Kidney tubule cell (primary cell): ENCODE measurements at regions not wholly inside any gene's neighbourhood (a gene's known extent, or its start where the extent isn't known, plus 50 kb on each side); places are given as distances from the start of the nearest gene placed in this dataset.
"Not testable (repeated sequence)": the region's sequence is repeated elsewhere in the genome, so short reads cannot be mapped to it uniquely, and the experiment has no call there.

Experiments used
- DNase-seq: peaks from one replicate; pipeline ENCODE4 v3.0.0-alpha.2; 2018; ENCODE audit warnings: low spot score

DNA sequence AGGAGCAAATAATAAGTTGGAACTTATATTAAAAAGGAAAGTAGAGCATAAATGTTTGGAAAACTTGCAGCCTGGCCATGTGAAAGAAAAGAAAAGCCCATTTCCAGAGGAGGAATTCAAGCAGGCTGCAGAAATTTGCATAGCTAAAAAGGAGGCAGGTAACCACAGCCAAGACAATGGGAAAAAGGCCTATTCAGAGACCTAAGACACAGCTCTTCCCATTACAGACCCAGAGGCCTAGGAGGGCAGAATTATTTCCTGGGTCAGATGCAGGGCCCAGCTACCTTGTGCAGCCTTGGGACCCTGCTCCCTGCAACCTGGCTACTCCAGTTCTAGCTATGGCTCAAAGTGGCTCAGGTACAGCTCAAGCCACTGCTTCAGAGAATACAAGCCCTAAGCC lies 234.6 kb upstream of the BCHE start:
- DNase-seq, result no peak

DNA sequence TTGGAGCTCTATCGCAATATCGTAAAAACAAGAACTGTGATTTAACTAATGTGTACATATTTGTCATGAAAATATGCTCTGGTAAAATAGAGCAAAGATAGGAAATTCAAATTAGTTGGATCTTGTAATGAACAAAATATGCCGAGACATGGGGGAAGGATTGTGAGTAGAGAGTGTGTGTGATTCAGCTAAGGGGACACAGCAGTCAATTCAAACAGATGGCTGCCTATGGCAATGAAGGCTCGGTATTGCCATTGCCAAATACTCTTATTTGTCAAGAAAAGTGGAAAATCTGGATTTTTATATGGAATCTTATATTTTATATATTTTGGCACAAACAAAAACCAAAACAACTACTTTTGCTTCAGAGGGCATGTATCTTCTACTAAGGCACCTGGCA lies 227.3 kb upstream of the BCHE start:
- no peak for DNase-seq

DNA sequence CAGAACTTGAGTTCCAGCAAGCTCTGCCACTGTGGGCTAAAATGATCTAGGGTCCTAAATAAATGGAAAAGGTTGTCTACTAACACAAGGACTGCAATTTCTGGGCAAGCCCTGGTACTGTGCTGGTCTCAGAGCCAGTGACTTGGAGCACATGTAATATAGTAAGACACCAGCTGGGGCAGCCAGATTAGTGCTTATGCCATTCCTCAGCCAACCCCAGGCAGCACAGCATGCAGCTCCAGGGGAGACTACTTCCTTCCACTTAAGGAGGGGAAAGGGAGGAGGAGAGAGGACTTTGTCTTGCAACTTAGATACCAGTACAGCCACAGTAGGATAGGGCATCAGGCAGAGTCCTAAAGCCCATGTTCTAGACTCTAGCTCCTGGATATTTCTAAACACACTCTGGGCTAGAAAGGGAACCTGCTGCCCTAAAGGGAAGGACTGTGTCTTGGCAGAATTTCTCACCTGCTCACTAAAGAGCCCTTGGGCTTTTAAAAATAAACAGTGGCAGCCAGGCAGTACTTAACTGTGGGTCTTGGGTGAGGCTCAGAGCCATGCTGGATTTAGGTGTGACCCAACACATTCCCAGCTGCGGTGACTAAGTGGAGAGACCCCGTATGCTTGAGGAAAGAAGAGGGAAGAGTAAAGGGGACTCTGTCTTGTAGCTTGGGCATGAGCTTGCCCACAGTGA lies 223.7 kb upstream of the BCHE start:
- no peak for DNase-seq

DNA sequence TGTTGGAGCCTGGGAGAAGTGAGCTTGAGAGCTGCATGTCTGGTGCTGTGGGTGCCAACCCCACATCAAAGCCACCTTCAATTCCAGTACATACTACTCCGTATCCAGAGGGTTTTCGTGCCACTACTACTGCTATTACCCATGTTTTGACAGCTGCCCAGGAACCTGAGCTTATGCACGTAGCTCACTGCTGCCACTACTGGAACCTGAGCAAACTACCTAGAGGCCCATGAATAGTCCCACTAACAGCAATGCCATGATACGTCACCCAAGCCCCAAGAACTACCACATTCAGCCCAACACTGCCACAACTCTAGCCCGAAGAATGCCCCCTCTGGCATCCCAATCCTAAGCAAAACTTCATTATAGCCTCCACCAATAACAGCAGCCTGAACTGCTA lies 215.2 kb upstream of the BCHE start:
- no peak for DNase-seq

DNA sequence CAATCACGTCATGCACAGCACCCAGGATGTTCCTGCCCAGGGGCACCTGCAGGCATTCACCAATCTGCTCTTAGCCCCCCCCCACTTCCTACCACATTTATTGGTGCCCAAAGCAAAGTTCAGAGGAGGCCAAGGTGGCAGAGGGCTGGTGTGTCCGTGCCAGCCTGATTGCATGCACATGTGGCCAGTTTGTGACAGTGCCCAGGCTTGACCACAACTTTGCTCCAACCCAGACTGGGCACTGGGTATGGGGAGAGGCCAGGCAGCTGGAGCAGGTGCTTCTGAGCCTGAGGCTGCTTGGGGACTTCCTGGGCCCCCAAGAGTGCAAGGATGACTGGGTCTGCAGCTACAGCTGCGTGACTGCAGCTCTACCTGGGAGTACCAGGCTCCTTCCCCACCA lies 192.3 kb upstream of the BCHE start:
- DNase-seq, result no peak

DNA sequence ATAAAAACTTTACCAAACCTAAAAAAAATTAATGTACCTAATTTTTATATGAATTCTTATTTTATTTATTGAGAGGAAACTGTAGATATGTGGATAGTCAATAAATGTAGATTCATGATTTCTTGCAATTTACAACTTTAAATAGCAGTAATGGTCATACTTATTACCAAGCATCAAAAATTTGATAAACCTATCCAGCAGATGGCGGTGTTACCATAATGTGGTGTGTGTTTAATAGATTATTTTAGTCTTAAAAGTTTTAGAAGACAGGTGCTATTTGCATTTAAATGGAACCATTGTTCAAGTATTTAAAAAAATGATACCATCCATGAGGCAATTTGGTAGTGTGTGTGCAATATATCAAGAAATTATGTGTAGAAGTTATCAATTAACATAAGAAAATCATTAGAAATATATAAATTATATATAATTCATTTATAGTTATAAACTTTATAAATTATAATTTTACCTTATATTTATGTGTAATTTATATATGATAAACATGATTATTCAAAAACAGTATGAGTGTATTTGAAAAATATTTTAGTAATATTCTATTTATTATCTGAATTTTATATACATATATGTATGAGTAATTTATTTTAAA lies 176.0 kb upstream of the BCHE start:
- peak; percentile 50 for DNase-seq

DNA sequence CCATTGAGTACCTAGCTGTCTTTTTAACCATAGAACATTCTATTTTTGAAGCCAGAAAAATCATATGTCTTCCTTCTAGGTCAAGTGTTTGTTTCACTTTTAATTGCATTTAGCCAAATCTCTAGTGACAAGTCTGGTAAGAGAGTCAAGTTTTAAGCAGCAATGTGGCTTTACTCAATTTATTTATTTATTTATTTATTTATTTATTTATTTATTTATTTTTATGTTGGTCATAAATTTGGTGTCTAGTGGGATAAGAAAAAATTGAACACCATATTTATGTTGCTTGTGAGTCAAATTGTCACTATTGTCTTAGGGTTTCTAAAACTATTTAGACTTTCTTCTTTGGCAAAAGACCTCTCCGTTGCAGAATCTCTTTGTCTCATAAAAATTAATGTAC lies 174.5 kb upstream of the BCHE start:
- DNase-seq, result no peak

DNA sequence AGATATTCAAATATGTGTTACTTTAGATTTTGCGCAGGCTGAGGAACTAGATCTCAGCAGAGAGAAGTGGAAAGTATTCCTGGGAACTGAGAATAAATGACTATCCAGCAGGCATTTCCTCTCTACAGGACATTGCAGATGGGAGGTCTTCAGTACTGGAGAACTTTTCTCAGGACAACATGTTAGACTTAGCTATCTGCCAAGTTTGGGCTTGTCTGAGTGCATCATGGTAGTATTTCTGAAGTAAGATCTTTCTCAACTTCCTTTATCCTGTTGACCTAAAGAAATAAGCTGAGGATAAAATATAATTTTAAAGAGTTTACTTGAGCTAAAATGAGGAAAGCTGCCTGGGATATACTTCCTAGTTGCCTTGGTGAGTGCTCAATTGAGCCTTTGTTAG lies 167.9 kb upstream of the BCHE start:
- no peak for DNase-seq

DNA sequence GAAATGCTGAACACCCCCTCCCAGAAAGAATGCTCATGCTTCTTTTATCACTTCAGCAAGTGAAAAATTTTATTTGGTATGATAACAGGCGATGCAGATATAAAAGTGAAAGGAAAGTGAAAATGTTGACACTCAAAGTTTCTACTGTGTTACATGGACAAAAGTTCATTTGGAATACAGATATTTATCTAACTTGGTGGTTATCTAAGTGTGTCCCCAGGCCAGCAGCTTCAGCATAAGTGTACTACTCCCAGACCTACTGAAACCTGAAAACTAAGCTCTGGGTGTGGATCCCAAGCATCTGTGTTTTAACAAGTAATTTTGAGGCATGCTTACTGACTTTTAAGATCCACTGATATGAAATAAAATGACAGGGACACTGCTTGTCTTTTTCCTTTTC lies 157.1 kb upstream of the BCHE start:
- no peak for DNase-seq

DNA sequence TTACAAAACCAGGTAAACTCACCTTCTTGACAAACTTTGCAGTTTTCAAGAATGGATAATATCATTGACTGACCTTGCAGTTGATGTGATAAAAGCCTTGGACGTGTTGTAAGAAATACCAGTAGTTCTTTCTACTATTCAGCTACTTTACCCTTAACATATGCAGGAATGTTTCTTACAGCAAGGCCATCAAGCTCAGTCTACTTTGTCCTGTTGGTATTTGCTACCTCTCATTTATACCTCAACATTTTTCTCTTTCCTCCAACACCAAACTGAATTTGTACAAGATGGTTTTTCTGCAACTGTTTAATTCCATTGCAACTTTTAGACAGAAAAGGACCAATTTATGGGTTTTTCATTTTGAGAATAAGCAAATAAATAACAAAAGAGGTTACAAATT lies 147.4 kb upstream of the BCHE start:
- DNase-seq, result no peak

DNA sequence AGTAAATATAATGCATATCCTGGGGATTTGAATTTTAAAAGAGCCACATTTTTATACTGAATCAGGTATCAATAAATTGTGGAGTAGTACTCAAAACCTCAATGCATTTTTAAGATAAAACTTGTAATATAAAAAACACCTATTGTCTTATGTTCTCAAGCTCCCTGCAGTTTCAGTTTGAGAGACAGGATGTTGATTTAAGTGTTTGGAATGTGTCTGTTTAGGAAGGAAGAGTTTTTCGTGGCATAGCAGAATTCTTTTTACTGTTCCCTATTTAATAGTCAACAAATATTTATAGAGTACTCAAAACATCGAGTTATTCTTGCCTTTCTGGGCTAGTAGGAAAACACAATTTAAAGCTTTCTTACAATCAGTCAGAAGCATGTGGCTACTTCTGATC lies 146.1 kb upstream of the BCHE start:
- DNase-seq, result peak; percentile 12

DNA sequence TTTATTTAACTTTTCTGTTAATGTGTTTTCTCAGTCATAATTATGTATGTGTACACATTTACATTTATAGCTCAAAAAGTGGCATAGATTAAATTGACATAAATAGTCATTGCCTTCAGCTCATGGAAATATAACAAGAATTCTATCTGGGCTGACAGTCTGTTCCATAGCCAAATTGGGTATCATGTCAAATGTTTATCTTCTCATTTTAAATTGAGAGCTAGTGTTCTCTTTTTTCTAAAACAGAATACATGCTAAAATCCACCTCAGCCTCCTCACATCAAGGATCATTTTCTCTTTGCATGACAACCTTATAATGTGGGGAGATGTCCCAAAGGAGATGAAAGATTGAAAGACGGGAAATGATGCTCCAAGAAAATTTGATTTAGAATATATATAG lies 144.1 kb upstream of the BCHE start:
- DNase-seq, result no peak

DNA sequence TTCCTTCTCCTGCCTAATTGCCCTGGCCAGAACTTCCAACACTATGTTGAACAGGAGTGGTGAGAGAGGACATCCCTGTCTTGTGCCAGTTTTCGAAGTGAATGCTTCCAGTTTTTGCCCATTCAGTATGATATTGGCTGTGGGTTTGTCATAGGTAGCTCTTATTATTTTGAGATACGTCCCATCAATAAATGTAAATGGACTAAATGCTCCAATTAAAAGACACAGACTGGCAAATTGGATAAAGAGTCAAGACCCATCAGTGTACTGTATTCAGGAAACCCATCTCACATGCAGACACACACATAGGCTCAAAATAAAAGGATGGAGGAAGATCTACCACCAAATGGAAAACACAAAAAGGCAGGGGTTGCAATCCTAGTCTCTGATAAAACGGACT lies 123.6 kb upstream of the BCHE start:
- DNase-seq, result not testable (repeated sequence)

DNA sequence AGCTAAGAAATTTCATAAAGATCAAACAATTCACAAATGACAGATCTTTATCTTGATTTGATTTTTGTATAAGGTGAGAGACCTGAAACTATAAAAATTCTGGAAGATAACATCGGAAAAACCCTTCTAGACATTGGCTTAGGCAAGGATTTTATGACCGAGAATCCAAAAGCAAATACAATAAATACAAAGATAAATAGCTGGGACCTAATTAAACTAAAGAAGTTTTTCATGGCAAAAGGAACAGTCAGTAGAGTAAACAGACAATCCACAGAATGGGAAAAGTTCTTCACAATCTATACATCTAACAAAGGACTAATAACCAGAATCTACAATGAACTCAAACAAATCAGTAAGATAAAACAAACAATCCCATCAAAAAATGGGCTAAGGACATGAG lies 116.9 kb upstream of the BCHE start:
- no peak for DNase-seq

DNA sequence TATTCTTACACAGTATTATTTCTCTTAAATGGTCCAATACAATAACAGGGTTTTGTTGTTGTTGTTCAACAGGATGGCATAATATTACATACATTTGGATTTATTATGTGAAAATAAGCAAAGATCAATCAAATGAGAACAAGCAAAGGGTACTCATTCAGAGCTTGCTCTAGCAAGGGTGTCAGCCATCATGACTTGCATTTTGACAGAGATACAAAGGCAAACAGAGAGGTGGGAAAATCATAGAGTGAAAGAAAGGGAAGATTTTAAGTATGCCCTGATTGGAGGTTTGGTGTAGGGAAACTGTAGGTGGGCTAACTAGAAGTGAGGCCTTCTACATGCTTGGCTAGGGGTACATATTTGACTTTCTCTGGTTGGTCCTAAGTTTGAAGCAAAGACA lies 109.1 kb upstream of the BCHE start:
- no peak for DNase-seq

DNA sequence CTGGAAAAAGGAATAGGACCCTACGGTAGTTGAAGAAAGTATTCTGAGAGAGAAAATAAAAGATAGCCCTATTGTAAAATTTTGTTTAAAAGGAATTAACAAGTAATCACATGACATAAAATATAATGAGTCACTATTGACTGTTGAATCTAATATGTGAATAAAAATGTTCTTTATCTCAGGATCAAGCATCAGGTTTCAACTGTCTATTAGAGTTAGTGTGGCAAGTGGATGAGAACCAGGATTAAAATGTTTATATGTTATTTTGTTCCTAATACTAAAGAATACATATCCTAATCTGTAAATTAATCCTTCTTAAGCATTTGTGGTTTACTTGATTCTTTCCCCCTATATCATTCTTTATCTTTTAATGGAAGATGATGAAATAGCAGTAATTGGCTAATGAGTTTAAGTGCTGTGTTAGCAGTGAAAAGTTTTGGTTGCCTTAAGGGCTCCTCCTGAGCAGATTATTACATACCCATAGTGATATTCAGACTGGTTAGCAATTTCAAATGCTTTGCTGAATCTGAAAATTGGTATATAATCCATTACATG lies 101.8 kb upstream of the BCHE start:
- DNase-seq, result no peak

DNA sequence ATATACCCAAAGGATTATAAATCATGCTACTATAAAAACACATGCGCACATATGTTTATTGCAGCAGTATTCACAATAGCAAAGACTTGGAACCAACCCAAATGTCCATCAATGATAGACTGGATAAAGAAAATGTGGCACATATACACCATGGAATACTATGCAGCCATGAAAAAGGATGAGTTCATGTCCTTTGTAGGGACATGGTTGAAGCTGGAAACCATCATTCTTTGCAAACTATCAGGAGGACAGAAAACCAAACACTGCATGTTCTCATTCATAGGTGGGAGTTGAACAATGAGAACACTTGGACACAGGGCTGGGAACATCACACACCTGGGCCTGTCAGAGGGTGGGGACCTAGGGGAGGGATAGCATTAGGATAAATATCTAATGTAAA lies 98.9 kb upstream of the BCHE start:
- DNase-seq, result not testable (repeated sequence)

DNA sequence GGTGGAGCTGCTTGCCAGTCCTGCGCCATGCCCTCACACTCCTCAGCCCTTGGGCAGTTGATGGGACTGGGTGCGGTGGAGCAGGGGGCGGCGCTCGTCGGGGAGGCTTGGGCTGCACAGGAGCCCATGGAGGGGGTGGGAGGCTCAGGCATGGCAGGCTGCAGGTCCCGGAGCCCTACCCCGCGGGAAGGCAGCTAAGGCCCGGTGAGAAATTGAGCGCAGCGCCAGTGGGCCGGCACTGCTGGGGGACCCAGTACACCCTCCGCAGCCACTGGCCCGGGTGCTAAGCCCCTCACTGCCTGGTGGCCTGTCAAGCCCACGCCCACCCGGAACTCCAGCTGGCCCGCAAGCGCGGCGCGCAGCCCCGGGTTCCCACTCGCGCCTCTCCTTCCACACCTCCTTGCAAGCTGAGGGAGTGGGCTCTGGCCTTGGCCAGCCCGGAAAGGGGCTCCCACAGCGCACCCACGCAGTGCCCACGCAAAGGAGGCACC lies 87.1 kb upstream of the BCHE start:
- DNase-seq, result not testable (repeated sequence)

DNA sequence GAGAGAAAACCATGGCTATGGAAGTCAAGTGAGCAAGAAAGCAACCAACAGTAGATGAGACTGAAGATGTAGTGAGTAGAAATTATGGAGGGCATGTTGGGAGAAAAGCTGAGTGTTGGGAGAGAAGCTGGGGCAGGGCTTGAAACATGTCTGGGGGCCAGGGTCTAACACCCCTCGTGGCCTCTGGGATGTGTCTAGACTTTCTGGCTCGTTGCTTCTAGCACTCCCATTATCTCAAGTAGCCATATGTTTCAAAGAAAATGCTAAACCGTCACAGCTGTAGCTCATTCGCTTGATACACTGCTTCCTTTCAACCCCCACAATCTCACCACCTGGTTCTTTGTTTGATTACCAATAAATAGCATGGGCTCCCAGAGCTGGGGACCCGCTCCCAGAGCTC lies 83.8 kb upstream of the BCHE start:
- no peak for DNase-seq

DNA sequence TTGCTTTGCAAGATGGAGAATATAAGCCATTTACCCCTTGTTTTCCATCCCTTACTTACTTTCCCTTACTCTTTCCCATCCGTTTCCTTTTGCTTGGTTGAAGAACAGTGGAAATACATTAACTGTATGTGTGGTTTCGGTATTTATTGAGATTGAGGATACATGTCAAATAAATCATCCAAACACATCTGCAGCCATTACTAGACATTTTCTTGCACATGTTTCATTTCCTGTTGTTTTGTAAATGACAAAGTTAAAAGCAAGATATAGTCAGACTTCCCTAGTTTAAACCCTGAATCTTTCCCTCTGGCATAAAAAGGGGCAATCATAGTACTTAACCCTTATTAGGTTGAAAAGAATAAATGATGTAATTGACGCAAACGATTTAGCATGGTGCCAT lies 82.1 kb upstream of the BCHE start:
- DNase-seq, result no peak

DNA sequence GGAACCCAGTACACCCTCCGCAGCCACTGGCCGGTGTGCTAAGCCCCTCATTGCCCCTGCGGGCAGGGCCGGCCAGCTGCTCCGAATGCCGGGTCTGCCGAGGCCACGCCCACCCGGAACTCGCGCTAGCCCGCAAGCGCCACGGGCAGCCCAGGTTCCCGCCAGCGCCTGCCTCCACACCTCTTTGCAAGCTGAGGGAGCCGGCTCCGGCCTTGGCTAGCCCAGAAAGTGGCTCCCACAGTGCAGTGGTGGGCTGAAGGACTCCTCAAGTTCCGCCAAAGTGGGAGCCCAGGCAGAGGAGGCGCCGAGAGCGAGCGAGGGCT lies 81.4 kb upstream of the BCHE start:
- no peak for DNase-seq

DNA sequence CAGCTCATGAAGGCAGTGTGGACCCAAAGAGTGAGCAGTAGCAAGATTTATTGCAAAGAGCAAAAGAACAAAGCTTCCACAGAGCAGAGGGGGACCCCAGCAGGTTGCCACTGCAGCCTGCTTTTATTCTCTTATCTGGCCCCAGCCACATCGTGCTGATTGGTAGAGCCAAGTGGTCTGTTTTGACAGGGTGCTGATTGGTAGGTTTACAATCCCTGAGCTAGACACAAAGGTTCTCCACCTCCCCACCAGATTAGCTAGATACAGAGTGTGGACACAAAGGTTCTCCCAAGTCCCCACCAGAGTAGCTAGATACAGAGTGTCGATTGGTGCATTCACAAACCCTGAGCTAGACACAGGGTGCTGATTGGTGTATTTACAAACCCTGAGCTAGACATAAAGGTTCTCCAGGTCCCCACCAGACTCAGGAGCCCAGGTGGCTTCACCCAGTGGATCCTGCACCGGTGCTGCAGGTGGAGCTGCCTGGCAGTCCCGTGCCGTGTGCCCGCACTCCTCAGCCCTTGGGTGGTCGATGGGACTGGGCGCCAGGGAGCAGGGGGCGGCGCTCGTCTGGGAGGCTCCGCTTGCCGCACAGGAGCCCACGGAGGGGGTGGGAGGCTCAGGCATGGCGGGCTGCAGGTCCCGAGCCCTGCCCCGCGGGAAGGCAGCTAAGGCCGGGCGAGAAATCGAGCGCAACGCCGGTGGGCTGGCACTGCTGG lies 80.9 kb upstream of the BCHE start:
- DNase-seq, result not testable (repeated sequence)

DNA sequence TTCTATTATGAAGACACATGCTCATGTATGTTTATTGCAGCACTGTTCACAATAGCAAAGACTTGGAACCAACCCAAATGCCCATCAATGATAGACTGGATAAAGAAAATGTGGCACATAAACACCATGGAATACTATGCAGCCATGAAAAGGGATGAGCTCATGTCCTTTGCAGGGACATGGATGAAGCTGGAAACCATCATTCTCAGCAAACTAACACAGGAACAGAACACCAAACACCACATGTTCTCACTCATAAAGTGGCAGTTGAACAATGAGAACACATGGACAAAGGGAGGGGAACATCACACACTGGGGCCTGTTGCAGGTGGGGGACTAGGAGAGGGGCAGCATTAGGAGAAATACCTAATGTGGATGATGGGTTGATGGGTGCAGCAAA lies 77.9 kb upstream of the BCHE start:
- DNase-seq, result not testable (repeated sequence)
